Lower leg skin (tissue), 3 donors: ENCODE measurements at regions not wholly inside any gene's neighbourhood (a gene's known extent, or its start where the extent isn't known, plus 50 kb on each side); places are given as distances from the start of the nearest gene placed in this dataset.

Source experiments
- POLR2A ChIP-seq, 2 donors: fragments of 450-650 bp; IDR thresholded peaks; one replicate each; pipeline ENCODE4 v1.6.1; 2016 to 2017; ENCODE audit warnings: antibody characterized with exemption in 2 of 2, mild to moderate bottlenecking in 1 of 2, moderate library complexity in 1 of 2
- TF ChIP-seq, protein P1 (sequence below), 3 donors: fragments of 450-650 bp; IDR thresholded peaks; one replicate each; pipeline ENCODE4 v1.5.1; 2016; ENCODE audit warnings: antibody characterized with exemption in 3 of 3, mild to moderate bottlenecking in 3 of 3, moderate library complexity in 2 of 3

DNA sequence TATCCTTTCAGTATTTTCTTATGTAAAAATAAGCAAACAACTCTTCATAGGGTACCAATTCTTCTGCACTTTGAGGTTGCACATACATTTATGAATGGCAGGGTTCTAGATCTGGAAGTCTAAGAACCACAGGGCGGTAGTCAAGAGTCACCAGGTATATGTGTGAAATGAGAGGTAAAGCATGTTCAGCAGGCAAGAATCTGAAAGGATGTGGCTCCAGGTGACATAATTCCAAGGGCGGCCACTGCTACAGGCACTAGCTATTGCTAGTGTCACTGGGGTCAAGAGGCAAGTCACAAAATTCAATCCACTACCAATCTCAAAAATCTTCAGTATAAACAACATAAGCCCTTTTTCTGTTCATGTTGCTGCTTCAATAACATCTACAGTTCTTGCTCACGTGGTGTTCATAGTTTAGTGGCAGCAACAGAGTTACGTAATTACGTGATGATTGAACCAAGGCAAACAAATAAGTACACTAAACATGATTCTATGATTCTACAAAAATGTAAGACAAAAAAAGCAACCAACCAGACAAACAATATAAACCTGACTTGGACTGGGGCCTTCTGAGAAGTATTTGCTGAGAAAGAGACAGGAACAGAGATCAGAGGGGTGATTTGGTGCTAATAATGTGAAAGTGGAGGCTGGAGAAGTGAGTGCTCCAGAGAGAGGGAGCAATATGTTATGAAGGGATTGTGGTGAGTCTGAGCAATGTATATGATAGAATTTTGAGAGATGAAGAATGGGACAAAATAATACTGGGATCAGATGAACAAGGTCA lies 101.7 kb downstream of the NAA11 start:
- TF ChIP-seq, protein P1, sequence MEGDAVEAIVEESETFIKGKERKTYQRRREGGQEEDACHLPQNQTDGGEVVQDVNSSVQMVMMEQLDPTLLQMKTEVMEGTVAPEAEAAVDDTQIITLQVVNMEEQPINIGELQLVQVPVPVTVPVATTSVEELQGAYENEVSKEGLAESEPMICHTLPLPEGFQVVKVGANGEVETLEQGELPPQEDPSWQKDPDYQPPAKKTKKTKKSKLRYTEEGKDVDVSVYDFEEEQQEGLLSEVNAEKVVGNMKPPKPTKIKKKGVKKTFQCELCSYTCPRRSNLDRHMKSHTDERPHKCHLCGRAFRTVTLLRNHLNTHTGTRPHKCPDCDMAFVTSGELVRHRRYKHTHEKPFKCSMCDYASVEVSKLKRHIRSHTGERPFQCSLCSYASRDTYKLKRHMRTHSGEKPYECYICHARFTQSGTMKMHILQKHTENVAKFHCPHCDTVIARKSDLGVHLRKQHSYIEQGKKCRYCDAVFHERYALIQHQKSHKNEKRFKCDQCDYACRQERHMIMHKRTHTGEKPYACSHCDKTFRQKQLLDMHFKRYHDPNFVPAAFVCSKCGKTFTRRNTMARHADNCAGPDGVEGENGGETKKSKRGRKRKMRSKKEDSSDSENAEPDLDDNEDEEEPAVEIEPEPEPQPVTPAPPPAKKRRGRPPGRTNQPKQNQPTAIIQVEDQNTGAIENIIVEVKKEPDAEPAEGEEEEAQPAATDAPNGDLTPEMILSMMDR (IDR thresholded peaks at IDR 0.05): no peak
- TF ChIP-seq POLR2A (IDR thresholded peaks at IDR 0.05): no peak
